H1 (cell line): ENCODE measurements at regions not wholly inside any gene's neighbourhood (a gene's known extent, or its start where the extent isn't known, plus 50 kb on each side); places are given as distances from the start of the nearest gene placed in this dataset.

ENCODE experiments used
- CTCF ChIA-PET: fragments of 300-600 bp; sonication (Branson Sonifier 250); formaldehyde crosslinking; loops from one replicate; lab custom pipeline; 2021; ENCODE audit not compliant: partially characterized antibody; lab: Charles Lee
- POLR2A ChIA-PET: fragments of 300-600 bp; sonication (Branson Sonifier 250); formaldehyde crosslinking; loops from one replicate; lab custom pipeline; 2021; ENCODE audit warnings: inconsistent platforms; ENCODE audit not compliant: partially characterized antibody; lab: Charles Lee
- DNase-seq, 2 experiments: peaks; one replicate each; pipeline versions ENCODE4 v3.0.0 to v3.0.0-alpha.2; 2010 to 2022; ENCODE audit warnings: low spot score in 2 of 2, low read depth in 1 of 2, mixed read lengths in 1 of 2
- FAIRE-seq: peaks from 2 replicates; lab custom pipeline; 2011; peaks lifted over from hg19 to GRCh38; lab: Jason Lieb, UNC
- H2AFZ ChIP-seq: 2 replicates; pipeline ENCODE4 v1.8.1; 2012; ENCODE audit warnings: low read length, inconsistent platforms
- H2AK5ac ChIP-seq: 2 replicates; pipeline ENCODE4 v1.6.1; 2013; ENCODE audit warnings: low read depth, low read length
- H2BK120ac ChIP-seq: replicated peaks from 2 replicates; pipeline ENCODE3; 2013; ENCODE audit warnings: low read depth, low read length, inconsistent platforms
- H2BK12ac ChIP-seq: 2 replicates; pipeline ENCODE4 v1.6.1; 2013; ENCODE audit warnings: low read depth, low read length
- H2BK15ac ChIP-seq: 2 replicates; pipeline ENCODE4 v1.6.1; 2013; ENCODE audit warnings: low read length
- H2BK20ac ChIP-seq: 2 replicates; pipeline ENCODE4 v1.6.1; 2013; ENCODE audit warnings: low read length
- H2BK5ac ChIP-seq: 2 replicates; pipeline ENCODE4 v1.6.1; 2013; ENCODE audit warnings: low read depth, low read length
- H3K14ac ChIP-seq: 2 replicates; pipeline ENCODE4 v1.6.1; 2013; ENCODE audit warnings: inconsistent platforms; ENCODE audit not compliant: insufficient read length
- H3K18ac ChIP-seq: 2 replicates; pipeline ENCODE4 v1.6.1; 2013; ENCODE audit warnings: low read length; ENCODE audit errors: extremely low read depth
- H3K23ac ChIP-seq: 2 replicates; pipeline ENCODE4 v1.6.1; 2013; ENCODE audit warnings: inconsistent platforms; ENCODE audit not compliant: insufficient read length
- H3K23me2 ChIP-seq: 2 replicates; pipeline ENCODE4 v1.6.1; 2013; ENCODE audit warnings: low read depth, low read length
- H3K27ac ChIP-seq: 2 replicates; pipeline ENCODE4 v1.6.1; 2011; ENCODE audit warnings: low read depth, low read length, inconsistent platforms
- H3K27me3 ChIP-seq, 4 experiments: replicated peaks in 1 of 4; 1 replicate in 1 of 4; 2 replicates in 3 of 4; pipeline versions ENCODE4 v1.6.1 to v1.8.1; 2011 to 2013; ENCODE audit warnings: low read length in 3 of 4, mild to moderate bottlenecking in 3 of 4, inconsistent platforms in 2 of 4, mixed read lengths in 2 of 4, moderate library complexity in 1 of 4; ENCODE audit not compliant: control insufficient read depth in 3 of 4, insufficient read depth in 3 of 4; ENCODE audit errors: extremely low read depth in 1 of 4
- H3K36me3 ChIP-seq, 4 experiments: 2 replicates each; pipeline versions ENCODE4 v1.6.1 to v1.8.1; 2011 to 2013; ENCODE audit warnings: mild to moderate bottlenecking in 4 of 4, low read length in 3 of 4, moderate library complexity in 2 of 4, control low read depth in 1 of 4, inconsistent platforms in 1 of 4; ENCODE audit not compliant: insufficient read depth in 4 of 4, control insufficient read depth in 2 of 4
- H3K4ac ChIP-seq: replicated peaks from 2 replicates; pipeline ENCODE3; 2013; ENCODE audit warnings: low read length, low read depth, mixed read lengths, inconsistent platforms; ENCODE audit not compliant: insufficient read length
- H3K4me1 ChIP-seq, 4 experiments: replicated peaks in 1 of 4; 1 replicate in 1 of 4; 2 replicates in 3 of 4; pipeline versions ENCODE4 v1.6.1 to v1.8.1; 2011 to 2013; ENCODE audit warnings: low read length in 3 of 4, inconsistent platforms in 2 of 4, mixed read lengths in 1 of 4; ENCODE audit not compliant: insufficient read depth in 4 of 4, control insufficient read depth in 3 of 4
- H3K4me2 ChIP-seq, 2 experiments: 2 replicates each; pipeline versions ENCODE4 v1.6.1 to v1.8.1; 2011 to 2013; ENCODE audit warnings: low read depth in 2 of 2, low read length in 2 of 2, control low read depth in 1 of 2, inconsistent platforms in 1 of 2, mild to moderate bottlenecking in 1 of 2; ENCODE audit not compliant: insufficient read depth in 1 of 2
- H3K4me3 ChIP-seq, 4 experiments: fragments of 200-600, 300-600 bp in 1 of 4; sonication (generic), shearing (Covaris generic), sonication (Bioruptor Twin) in 1 of 4; 2 replicates each; pipeline versions ENCODE4 v1.5.1 to v1.8.1; 2011 to 2016; ENCODE audit warnings: low read length in 4 of 4, low read depth in 3 of 4, control low read depth in 2 of 4, inconsistent platforms in 2 of 4, mild to moderate bottlenecking in 2 of 4, mixed read lengths in 1 of 4, moderate library complexity in 1 of 4; ENCODE audit not compliant: insufficient read depth in 2 of 4; ENCODE audit errors: extremely low read depth in 1 of 4
- H3K56ac ChIP-seq: replicated peaks from 2 replicates; pipeline ENCODE3; 2013; ENCODE audit warnings: low read depth, mild to moderate bottlenecking, mixed read lengths, low read length, inconsistent platforms; ENCODE audit not compliant: insufficient read length
- H3K79me1 ChIP-seq: 2 replicates; pipeline ENCODE4 v1.6.1; 2013; ENCODE audit warnings: low read depth, low read length, control low read depth
- H3K79me2 ChIP-seq, 2 experiments: 2 replicates each; pipeline versions ENCODE4 v1.6.1 to v1.8.1; 2012 to 2013; ENCODE audit warnings: low read length in 2 of 2, mild to moderate bottlenecking in 2 of 2, inconsistent platforms in 1 of 2; ENCODE audit not compliant: insufficient read depth in 2 of 2, control insufficient read depth in 1 of 2
- H3K9ac ChIP-seq, 4 experiments: replicated peaks in 1 of 4; 1 replicate in 1 of 4; 2 replicates in 3 of 4; pipeline versions ENCODE4 v1.6.1 to v1.8.1; 2011 to 2013; ENCODE audit warnings: low read depth in 3 of 4, low read length in 3 of 4, control low read depth in 2 of 4, mild to moderate bottlenecking in 2 of 4, moderate library complexity in 2 of 4, inconsistent platforms in 1 of 4; ENCODE audit errors: extremely low read depth in 1 of 4
- H3K9me3 ChIP-seq, 2 experiments: 2 replicates each; pipeline versions ENCODE4 v1.6.1 to v1.8.1; 2012 to 2013; ENCODE audit warnings: mild to moderate bottlenecking in 2 of 2, moderate library complexity in 2 of 2, control low read depth in 1 of 2, inconsistent platforms in 1 of 2, low read depth in 1 of 2, low read length in 1 of 2, mixed read lengths in 1 of 2; ENCODE audit not compliant: insufficient read depth in 2 of 2
- H4K20me1 ChIP-seq, 2 experiments: replicated peaks in 1 of 2; 2 replicates each; pipeline versions ENCODE3 to v1.8.1; 2011 to 2013; ENCODE audit warnings: inconsistent platforms in 2 of 2, low read length in 2 of 2, mild to moderate bottlenecking in 1 of 2; ENCODE audit not compliant: insufficient read depth in 2 of 2, control insufficient read depth in 1 of 2
- H4K5ac ChIP-seq: 2 replicates; pipeline ENCODE4 v1.6.1; 2013; ENCODE audit warnings: low read length, low read depth, mixed read lengths, inconsistent platforms; ENCODE audit not compliant: insufficient read length
- H4K8ac ChIP-seq: 2 replicates; pipeline ENCODE4 v1.8.0; 2013; ENCODE audit warnings: mild to moderate bottlenecking, moderate library complexity, low read length, inconsistent platforms; ENCODE audit not compliant: insufficient read depth; ENCODE audit errors: extremely low read depth
- H4K91ac ChIP-seq: replicated peaks from 2 replicates; pipeline ENCODE3; 2013; ENCODE audit warnings: low read length, mixed read lengths, inconsistent platforms; ENCODE audit not compliant: insufficient read length
- ATF2 ChIP-seq: IDR thresholded peaks from 2 replicates; pipeline ENCODE4 v1.6.1; 2012; ENCODE audit warnings: low read length, inconsistent platforms
- CTBP2 ChIP-seq: IDR thresholded peaks from 2 replicates; pipeline ENCODE4 v1.7.0; 2011; ENCODE audit warnings: borderline replicate concordance, mild to moderate bottlenecking, moderate library complexity, mixed read lengths, low read length; ENCODE audit not compliant: insufficient read depth, insufficient read length
- GTF2F1 ChIP-seq: IDR thresholded peaks from 2 replicates; pipeline ENCODE4 v1.6.1; 2012; ENCODE audit warnings: low read depth, low read length, improper control_type of control experiment, borderline replicate concordance
- JUND ChIP-seq: IDR thresholded peaks from 2 replicates; pipeline ENCODE4 v1.6.1; 2011; ENCODE audit warnings: mild to moderate bottlenecking, improper control_type of control experiment, low read length
- SAP30 ChIP-seq: fragments of 300-600 bp; sonication (generic); IDR thresholded peaks from 2 replicates; pipeline ENCODE4 v1.7.1; 2012; ENCODE audit warnings: low read length, moderate library complexity, mild to moderate bottlenecking, inconsistent platforms; ENCODE audit not compliant: insufficient read depth, insufficient replicate concordance
- SIN3A ChIP-seq, 2 experiments: IDR thresholded peaks in 1 of 2; conservative IDR thresholded peaks in 1 of 2; 2 replicates each; pipeline ENCODE4 v1.6.1; 2011 to 2012; ENCODE audit warnings: low read length in 2 of 2, improper control_type of control experiment in 1 of 2, low read depth in 1 of 2, mild to moderate bottlenecking in 1 of 2
- SP1 ChIP-seq: IDR thresholded peaks from 2 replicates; pipeline ENCODE4 v1.6.1; 2011; ENCODE audit warnings: low read depth, low read length
- USF2 ChIP-seq: IDR thresholded peaks from 2 replicates; pipeline ENCODE4 v1.6.1; 2011; ENCODE audit warnings: low read length, improper control_type of control experiment
- YY1 ChIP-seq: IDR thresholded peaks from 2 replicates; pipeline ENCODE4 v1.6.1; 2011; ENCODE audit warnings: low read depth, mild to moderate bottlenecking, low read length
- WGBS, 2 experiments: shearing (Covaris generic) in 1 of 2; methylation state at CpG; one replicate each; pipeline versions ENCODE4 v1.1.6 to v1.1.7; 2013 to 2015; ENCODE audit warnings: low lambda C conversion rate in 2 of 2, mixed read lengths in 2 of 2, inconsistent platforms in 1 of 2, low coverage in 1 of 2, missing lambda C conversion rate in 1 of 2; ENCODE audit not compliant: insufficient replicate concordance in 2 of 2, insufficient coverage in 1 of 2, insufficient read length in 1 of 2; ENCODE audit errors: extremely low coverage in 1 of 2, missing lambda C conversion rate in 1 of 2; 5-methylcytosine and 5-hydroxymethylcytosine counted together

- Histone ChIP-seq H2BK15ac (no peak overlapping the region), H3K9ac (no peak overlapping the region), H2BK20ac (no peak overlapping the region), H3K14ac (no peak overlapping the region), H3K27ac (no peak overlapping the region), H3K23ac (no peak overlapping the region), H4K91ac (peak overlapping the region; percentile 9), H3K56ac (no peak overlapping the region), H3K4ac (no peak overlapping the region), H2BK5ac (no peak overlapping the region), H3K9me3 (no peaks in the 10 kb centered on the region; a peak in 1 of 4 replicates), H3K4me2 (no peak overlapping the region), H4K20me1 (peaks cover 0 to 5% of the 10 kb centered on the region in 2 experiments), H2BK12ac (no peak overlapping the region), H2BK120ac (no peak overlapping the region), H3K36me3 (no peaks in the 10 kb centered on the region; a peak in 1 of 8 replicates), H3K23me2 (peaks cover 3% of the 10 kb centered on the region; the same call in 1 of the 2 replicates), H2AFZ (no peak overlapping the region), H3K79me2 (no peaks in the 10 kb centered on the region; a peak in 1 of 4 replicates), H3K4me1 (no peaks in the 10 kb centered on the region; a peak in 1 of 7 replicates), H4K5ac (no peak overlapping the region), H3K27me3 (no peaks in the 10 kb centered on the region), H3K18ac (no peak overlapping the region), H2AK5ac (no peak overlapping the region), H4K8ac (peak overlapping the region; percentile 62; the same call in 1 of the 2 replicates), H3K4me3 (no peak overlapping the region), H3K79me1 (no peaks in the 10 kb centered on the region)
- CTCF ChIA-PET, result interaction anchor here (1.2 kb wide), 1 partner anchor 31 kb away, joined by 3 read pairs; no protein-coding TSS in a partner anchor
- POLR2A ChIA-PET, result no interaction called here
- FAIRE-seq (no peak), DNase-seq (no peak)
- WGBS, 2 experiments, result 96% methylated on average over 7 of the region's 14 CpGs; no CpG with 5 or more reads in 1 of the 2 experiments
- no peak for TF ChIP-seq SIN3A (conservative IDR thresholded peaks at IDR 0.05 in 1 of 2, IDR thresholded peaks at IDR 0.05 in 1 of 2; ENCODE audit: low read depth in 1 of 2, low read length in 2 of 2)
- no peak for TF ChIP-seq ATF2
- no peak for TF ChIP-seq YY1
- TF ChIP-seq SP1, result no peak
- no peak for TF ChIP-seq SAP30
- TF ChIP-seq USF2, result no peak
- TF ChIP-seq CTBP2, result no peak
- no peak for TF ChIP-seq GTF2F1
- TF ChIP-seq JUND, result no peak
Observed at GRCh38 chr10:131842351-131843088, 58.3 kb upstream of the PPP2R2D start.
